RWPE2 (cell line): ENCODE measurements at regions not wholly inside any gene's neighbourhood (a gene's known extent, or its start where the extent isn't known, plus 50 kb on each side); places are given as distances from the start of the nearest gene placed in this dataset.

Source experiments
- ATAC-seq: fragments of 200-7000 bp; cut with Tn5 transposase; 3 replicates; pipeline ENCODE4 v1.9.1; 2021; ENCODE audit warnings: low read depth
- DNase-seq: peaks from one replicate; pipeline ENCODE4 v3.0.0-alpha.2; 2020; ENCODE audit warnings: low spot score
- H3K27ac ChIP-seq: fragments of 450-650 bp; 2 replicates; pipeline ENCODE4 v1.5.1; 2017; ENCODE audit warnings: mild to moderate bottlenecking; ENCODE audit not compliant: poor library complexity, severe bottlenecking
- H3K27me3 ChIP-seq: fragments of 250-450 bp; sonication (Bioruptor Pico); 2 replicates; pipeline ENCODE4 v1.5.1; 2021; ENCODE audit warnings: mild to moderate bottlenecking, moderate library complexity; ENCODE audit not compliant: insufficient read depth, poor library complexity, severe bottlenecking
- H3K36me3 ChIP-seq: fragments of 250-450 bp; sonication (Bioruptor Pico); 2 replicates; pipeline ENCODE4 v1.5.1; 2020; ENCODE audit warnings: low read depth, mild to moderate bottlenecking, moderate library complexity
- H3K4me1 ChIP-seq: fragments of 250-450 bp; sonication (Bioruptor Pico); 2 replicates; pipeline ENCODE4 v1.5.1; 2021; ENCODE audit warnings: mild to moderate bottlenecking, moderate library complexity; ENCODE audit not compliant: insufficient read depth, poor library complexity, severe bottlenecking
- H3K4me3 ChIP-seq: fragments of 250-450 bp; sonication (Bioruptor Pico); 2 replicates; pipeline ENCODE4 v1.5.1; 2021; ENCODE audit warnings: mild to moderate bottlenecking, moderate library complexity; ENCODE audit not compliant: severe bottlenecking
- H3K9me3 ChIP-seq: fragments of 250-450 bp; sonication (Bioruptor Pico); 2 replicates; pipeline ENCODE4 v1.5.1; 2021; ENCODE audit warnings: mild to moderate bottlenecking, moderate library complexity; ENCODE audit not compliant: severe bottlenecking
- CTCF ChIP-seq: fragments of 450-650 bp; IDR thresholded peaks from one replicate; pipeline ENCODE4 v1.5.1; 2017; ENCODE audit warnings: mild to moderate bottlenecking, moderate library complexity; ENCODE audit not compliant: poor library complexity, severe bottlenecking

- peak; percentile 53 for TF ChIP-seq CTCF
- no peak for DNase-seq
- peaks cover 5% of the 10 kb centered on the region for H3K27me3 ChIP-seq
- H3K4me1 ChIP-seq, result no peaks in the 10 kb centered on the region
- H3K4me3 ChIP-seq, result no peak overlapping the region
- ATAC-seq, result no peak
- no peak overlapping the region for H3K27ac ChIP-seq
- H3K9me3 ChIP-seq, result no peaks in the 10 kb centered on the region
- H3K36me3 ChIP-seq, result no peaks in the 10 kb centered on the region
Measured at GRCh38 chr1:118716775-118717174, 271.4 kb downstream of the TBX15 start.

DNA sequence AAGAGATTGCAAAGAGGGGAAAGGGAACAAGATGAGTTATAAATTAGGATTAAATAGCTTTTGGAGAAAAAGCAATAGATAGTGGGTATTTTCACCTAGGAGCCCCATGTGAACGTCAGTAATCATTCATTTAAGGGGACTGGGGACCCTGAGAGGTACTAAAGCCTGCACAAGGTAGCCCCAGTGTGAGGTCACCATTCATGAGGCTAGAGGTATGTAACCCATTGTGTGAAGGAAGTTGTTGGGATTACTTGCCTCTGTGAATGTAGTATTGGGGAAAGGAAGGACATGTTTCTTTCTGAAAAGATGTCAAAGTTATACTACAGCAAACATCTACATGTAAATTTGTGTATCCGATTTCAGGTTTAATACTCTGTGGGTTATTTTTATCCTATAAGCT is 276.8 kb downstream of the TBX15 start:
- Histone ChIP-seq H3K9me3 (no peaks in the 10 kb centered on the region), H3K27me3 (no peaks in the 10 kb centered on the region), H3K4me1 (no peaks in the 10 kb centered on the region), H3K36me3 (no peaks in the 10 kb centered on the region), H3K27ac (no peak overlapping the region), H3K4me3 (no peak overlapping the region)
- TF ChIP-seq CTCF, result no peak
- DNase-seq (no peak), ATAC-seq (no peak)

- Histone ChIP-seq H3K27ac (no peak overlapping the region), H3K4me3 (no peak overlapping the region), H3K27me3 (no peaks in the 10 kb centered on the region), H3K36me3 (no peaks in the 10 kb centered on the region), H3K4me1 (no peaks in the 10 kb centered on the region), H3K9me3 (no peaks in the 10 kb centered on the region)
- no peak for TF ChIP-seq CTCF
- ATAC-seq (no peak), DNase-seq (no peak)
Measured at GRCh38 chr1:118698911-118699310, 289.2 kb downstream of the TBX15 start.

DNA sequence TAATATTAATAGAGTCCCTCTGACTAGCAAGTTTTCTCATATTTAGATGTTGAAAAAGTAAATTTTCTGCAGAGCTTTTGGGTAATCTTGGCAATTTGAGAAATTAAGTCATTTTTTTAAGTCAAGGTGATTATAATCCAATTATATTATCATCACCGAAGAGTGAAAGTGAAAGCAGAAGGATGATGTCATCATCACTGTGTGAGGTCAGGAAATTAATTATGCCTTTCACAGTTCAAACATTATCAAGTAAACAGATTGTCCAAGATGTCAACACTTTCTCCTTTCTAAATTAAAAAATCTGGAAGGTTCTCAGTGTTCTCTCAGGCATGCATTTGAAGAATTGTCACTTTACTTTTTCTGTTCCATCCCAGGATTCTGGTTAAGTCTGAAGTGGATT is 296.0 kb downstream of the TBX15 start:
- DNase-seq, result no peak
- H3K4me1 ChIP-seq, result no peaks in the 10 kb centered on the region
- H3K27me3 ChIP-seq, result no peaks in the 10 kb centered on the region
- TF ChIP-seq CTCF, result no peak
- no peaks in the 10 kb centered on the region for H3K36me3 ChIP-seq
- H3K4me3 ChIP-seq, result no peak overlapping the region
- no peaks in the 10 kb centered on the region for H3K9me3 ChIP-seq
- ATAC-seq, result no peak
- no peak overlapping the region for H3K27ac ChIP-seq

GRCh38 chr1:118688891-118689290 is 299.3 kb downstream of the TBX15 start:
- no peak overlapping the region for H3K27ac ChIP-seq
- ATAC-seq, result no peak
- no peak for DNase-seq
- no peak for TF ChIP-seq CTCF
- H3K4me1 ChIP-seq, result no peaks in the 10 kb centered on the region
- no peak overlapping the region for H3K4me3 ChIP-seq
- H3K27me3 ChIP-seq, result peaks cover 4% of the 10 kb centered on the region
- no peaks in the 10 kb centered on the region for H3K9me3 ChIP-seq
- H3K36me3 ChIP-seq, result no peaks in the 10 kb centered on the region
